Fibroblast of lung (primary cell): ENCODE measurements at regions not wholly inside any gene's neighbourhood (a gene's known extent, or its start where the extent isn't known, plus 50 kb on each side); places are given as distances from the start of the nearest gene placed in this dataset.

ENCODE experiments used
- DNase-seq, 2 donors: peaks; one replicate each; pipeline versions ENCODE4 v3.0.0 to v3.0.0-alpha.2; 2010; ENCODE audit warnings: low read depth in 2 of 2
- H2AFZ ChIP-seq: 2 replicates; pipeline ENCODE4 v1.5.1; 2012; ENCODE audit warnings: low read length, control low read depth, inconsistent platforms
- H3K27ac ChIP-seq: 2 replicates; pipeline ENCODE4 v1.5.1; 2011; ENCODE audit warnings: low read length, control low read depth; ENCODE audit not compliant: insufficient read depth
- H3K27me3 ChIP-seq: 2 replicates; pipeline ENCODE4 v1.5.1; 2011; ENCODE audit warnings: mild to moderate bottlenecking, low read length; ENCODE audit not compliant: control insufficient read depth, insufficient read depth
- H3K36me3 ChIP-seq: 2 replicates; pipeline ENCODE4 v1.5.1; 2011; ENCODE audit warnings: low read length; ENCODE audit not compliant: control insufficient read depth, insufficient read depth
- H3K4me1 ChIP-seq: 2 replicates; pipeline ENCODE4 v1.5.1; 2011; ENCODE audit warnings: low read length; ENCODE audit not compliant: control insufficient read depth, insufficient read depth; ENCODE audit errors: extremely low read depth
- H3K4me2 ChIP-seq: 2 replicates; pipeline ENCODE4 v1.5.1; 2011; ENCODE audit warnings: low read length, control low read depth; ENCODE audit not compliant: insufficient read depth; ENCODE audit errors: extremely low read depth
- H3K4me3 ChIP-seq, 4 experiments: fragments of 200-600 bp in 1 of 4; sonication (generic) in 1 of 4; replicated peaks in 1 of 4; 2 replicates each; pipeline ENCODE4 v1.5.1; 2011 to 2016; ENCODE audit warnings: low read length in 4 of 4, low read depth in 3 of 4, mild to moderate bottlenecking in 3 of 4, control low read depth in 2 of 4, inconsistent platforms in 1 of 4, mixed read lengths in 1 of 4; ENCODE audit not compliant: insufficient read depth in 1 of 4; ENCODE audit errors: control extremely low read depth in 1 of 4
- H3K79me2 ChIP-seq: 2 replicates; pipeline ENCODE4 v1.5.1; 2012; ENCODE audit warnings: mild to moderate bottlenecking, low read length, inconsistent platforms; ENCODE audit not compliant: control insufficient read depth, insufficient read depth
- H3K9ac ChIP-seq: 2 replicates; pipeline ENCODE4 v1.5.1; 2011; ENCODE audit warnings: mild to moderate bottlenecking, low read length, control low read depth; ENCODE audit not compliant: insufficient read depth
- H3K9me3 ChIP-seq: 2 replicates; pipeline ENCODE4 v1.5.1; 2012; ENCODE audit warnings: low read depth, low read length; ENCODE audit not compliant: control insufficient read depth, insufficient read depth
- H4K20me1 ChIP-seq: 2 replicates; pipeline ENCODE4 v1.5.1; 2011; ENCODE audit warnings: low read length; ENCODE audit not compliant: control insufficient read depth, insufficient read depth; ENCODE audit errors: extremely low read depth
- EZH2 ChIP-seq: IDR thresholded peaks from 2 replicates; pipeline ENCODE4 v1.5.1; 2012; ENCODE audit warnings: low read length, control low read depth, mild to moderate bottlenecking; ENCODE audit errors: missing control alignments
- TF ChIP-seq, protein P1 (sequence below), 2 donors: IDR thresholded peaks in 1 of 2; conservative IDR thresholded peaks in 1 of 2; 1 replicate in 1 of 2; 2 replicates in 1 of 2; pipeline ENCODE4 v1.5.1; 2011 to 2012; ENCODE audit warnings: low read length in 2 of 2, control low read depth in 1 of 2, inconsistent platforms in 1 of 2, low read depth in 1 of 2, mild to moderate bottlenecking in 1 of 2

DNA sequence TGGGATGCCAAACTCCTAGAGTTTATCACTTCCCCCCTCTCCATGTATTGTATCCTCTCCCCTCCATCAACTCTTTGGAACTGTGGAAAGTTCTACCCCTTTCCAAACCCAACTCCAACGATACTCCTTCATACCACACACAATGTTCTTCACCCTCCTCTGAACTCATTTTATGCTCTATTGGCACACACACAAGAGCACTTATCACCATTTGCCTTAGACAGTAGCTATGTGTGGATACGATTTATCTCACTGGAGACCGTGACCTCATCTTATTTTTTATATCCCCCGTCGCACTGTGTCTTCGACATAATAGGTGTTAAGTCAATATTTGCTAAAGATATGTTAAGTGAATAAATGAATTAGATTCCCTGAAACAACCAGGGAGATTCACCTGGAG lies 316.5 kb upstream of the PROK2 start:
- no peaks in the 10 kb centered on the region for H3K9me3 ChIP-seq
- H3K4me2 ChIP-seq: no peak overlapping the region
- no peak overlapping the region for H3K9ac ChIP-seq
- H3K4me1 ChIP-seq: no peaks in the 10 kb centered on the region
- TF ChIP-seq, protein P1, sequence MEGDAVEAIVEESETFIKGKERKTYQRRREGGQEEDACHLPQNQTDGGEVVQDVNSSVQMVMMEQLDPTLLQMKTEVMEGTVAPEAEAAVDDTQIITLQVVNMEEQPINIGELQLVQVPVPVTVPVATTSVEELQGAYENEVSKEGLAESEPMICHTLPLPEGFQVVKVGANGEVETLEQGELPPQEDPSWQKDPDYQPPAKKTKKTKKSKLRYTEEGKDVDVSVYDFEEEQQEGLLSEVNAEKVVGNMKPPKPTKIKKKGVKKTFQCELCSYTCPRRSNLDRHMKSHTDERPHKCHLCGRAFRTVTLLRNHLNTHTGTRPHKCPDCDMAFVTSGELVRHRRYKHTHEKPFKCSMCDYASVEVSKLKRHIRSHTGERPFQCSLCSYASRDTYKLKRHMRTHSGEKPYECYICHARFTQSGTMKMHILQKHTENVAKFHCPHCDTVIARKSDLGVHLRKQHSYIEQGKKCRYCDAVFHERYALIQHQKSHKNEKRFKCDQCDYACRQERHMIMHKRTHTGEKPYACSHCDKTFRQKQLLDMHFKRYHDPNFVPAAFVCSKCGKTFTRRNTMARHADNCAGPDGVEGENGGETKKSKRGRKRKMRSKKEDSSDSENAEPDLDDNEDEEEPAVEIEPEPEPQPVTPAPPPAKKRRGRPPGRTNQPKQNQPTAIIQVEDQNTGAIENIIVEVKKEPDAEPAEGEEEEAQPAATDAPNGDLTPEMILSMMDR (conservative IDR thresholded peaks at IDR 0.05 in 1 of 2, IDR thresholded peaks at IDR 0.05 in 1 of 2; ENCODE audit: low read depth in 1 of 2, low read length in 2 of 2): no peak
- no peak for TF ChIP-seq EZH2
- H3K79me2 ChIP-seq: no peaks in the 10 kb centered on the region
- peaks cover 13% of the 10 kb centered on the region for H3K27me3 ChIP-seq
- no peak for DNase-seq
- no peaks in the 10 kb centered on the region for H4K20me1 ChIP-seq
- no peak overlapping the region for H3K4me3 ChIP-seq
- no peak overlapping the region for H2AFZ ChIP-seq
- no peak overlapping the region for H3K27ac ChIP-seq
- no peaks in the 10 kb centered on the region for H3K36me3 ChIP-seq

DNA sequence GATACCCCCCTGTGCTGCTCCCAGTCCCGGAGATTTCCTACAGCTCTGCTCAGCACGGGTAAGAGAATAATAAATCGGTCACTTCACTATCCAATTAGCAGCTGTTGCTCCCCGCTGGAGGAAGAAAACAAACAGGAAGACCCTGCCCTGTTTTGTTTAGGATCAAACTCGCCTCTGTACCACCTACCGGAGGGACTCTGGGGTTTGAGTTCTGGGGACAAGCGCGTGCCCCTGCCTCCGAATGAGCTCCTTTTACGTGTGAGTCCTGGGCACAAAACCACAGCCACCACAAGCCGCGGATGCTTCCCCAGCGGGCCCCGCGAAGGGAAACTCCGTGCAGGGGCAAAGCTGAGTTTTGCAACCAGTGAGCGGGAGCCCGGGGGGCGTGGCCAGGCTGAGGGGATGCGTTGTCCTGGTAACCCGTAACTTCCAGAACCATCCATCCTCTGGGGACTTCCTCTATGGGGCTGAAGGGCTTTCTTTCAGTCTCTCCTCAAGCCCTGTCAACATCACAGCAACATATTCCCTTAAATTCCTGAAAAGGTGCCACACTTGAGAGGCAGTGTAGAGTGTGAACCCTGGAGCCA lies 315.7 kb upstream of the PROK2 start:
- Histone ChIP-seq H3K27ac (no peak overlapping the region), H3K27me3 (peaks cover 13% of the 10 kb centered on the region), H2AFZ (peak overlapping the region; percentile 78), H3K4me1 (no peaks in the 10 kb centered on the region), H3K36me3 (no peaks in the 10 kb centered on the region), H3K4me2 (peak overlapping the region; percentile 80), H3K79me2 (no peaks in the 10 kb centered on the region), H3K9me3 (no peaks in the 10 kb centered on the region), H3K9ac (no peak overlapping the region), H4K20me1 (no peaks in the 10 kb centered on the region), H3K4me3 (peak overlapping the region; percentile 41 to 69 (median 44))
- peak; percentile 55 to 82 for DNase-seq
- TF ChIP-seq EZH2: no peak
- TF ChIP-seq, protein P1 (conservative IDR thresholded peaks at IDR 0.05 in 1 of 2, IDR thresholded peaks at IDR 0.05 in 1 of 2; ENCODE audit: low read depth in 1 of 2, low read length in 2 of 2): no peak

DNA sequence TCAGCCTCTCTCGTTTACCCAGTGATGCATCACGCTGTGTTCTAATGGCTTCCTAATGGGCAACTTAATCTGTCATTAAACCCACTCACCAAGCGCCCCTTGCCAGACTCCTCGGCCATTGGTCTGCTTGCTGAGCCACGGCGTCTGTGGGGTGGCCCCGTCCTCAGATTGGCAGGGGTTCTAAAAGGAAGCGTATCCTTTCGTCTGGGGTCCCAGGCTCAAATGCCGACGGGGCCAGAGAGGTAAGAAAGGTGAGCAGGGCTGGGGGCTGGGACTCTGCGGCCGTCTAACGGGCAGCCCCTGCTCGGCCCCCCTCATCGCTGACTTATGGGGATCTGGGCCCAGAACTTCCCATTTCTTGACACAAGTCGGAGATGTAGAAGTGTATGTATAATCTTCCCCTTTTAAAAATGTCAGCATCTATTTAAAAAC lies 315.1 kb upstream of the PROK2 start:
- Histone ChIP-seq H3K27me3 (peaks cover 13% of the 10 kb centered on the region), H3K4me3 (peak overlapping the region in 2 of 4 experiments; percentile 43 to 69), H3K9me3 (no peaks in the 10 kb centered on the region), H3K36me3 (no peaks in the 10 kb centered on the region), H3K27ac (no peak overlapping the region), H4K20me1 (no peaks in the 10 kb centered on the region), H3K79me2 (no peaks in the 10 kb centered on the region), H3K4me1 (no peaks in the 10 kb centered on the region), H3K9ac (no peak overlapping the region), H3K4me2 (peak overlapping the region; percentile 80), H2AFZ (no peak overlapping the region)
- no peak for DNase-seq
- TF ChIP-seq EZH2: no peak
- TF ChIP-seq, protein P1 (conservative IDR thresholded peaks at IDR 0.05 in 1 of 2, IDR thresholded peaks at IDR 0.05 in 1 of 2; ENCODE audit: low read depth in 1 of 2, low read length in 2 of 2): no peak
